GM13977 (cell line): ENCODE measurements at regions not wholly inside any gene's neighbourhood (a gene's known extent, or its start where the extent isn't known, plus 50 kb on each side); places are given as distances from the start of the nearest gene placed in this dataset.

Experiments used
- DNase-seq: peaks from one replicate; pipeline ENCODE4 v3.0.0; 2012; ENCODE audit warnings: low spot score
- in situ Hi-C: fragments of 300-500 bp; cut with MboI; formaldehyde crosslinking; loops from one replicate; pipeline ENCODE4 v1.12.0; 2022; ENCODE audit warnings: low sequenced_read_pairs, low pct_unique_long_range_greater_than_20kb, mixed read lengths, inconsistent platforms; ENCODE audit not compliant: unreplicated experiment
- TF ChIP-seq, protein P1 (sequence below): IDR thresholded peaks from 2 replicates; pipeline ENCODE4 v1.5.1; 2012; ENCODE audit warnings: mild to moderate bottlenecking, control low read depth; ENCODE audit not compliant: insufficient read depth; ENCODE audit errors: extremely low read depth, missing control alignments

DNA sequence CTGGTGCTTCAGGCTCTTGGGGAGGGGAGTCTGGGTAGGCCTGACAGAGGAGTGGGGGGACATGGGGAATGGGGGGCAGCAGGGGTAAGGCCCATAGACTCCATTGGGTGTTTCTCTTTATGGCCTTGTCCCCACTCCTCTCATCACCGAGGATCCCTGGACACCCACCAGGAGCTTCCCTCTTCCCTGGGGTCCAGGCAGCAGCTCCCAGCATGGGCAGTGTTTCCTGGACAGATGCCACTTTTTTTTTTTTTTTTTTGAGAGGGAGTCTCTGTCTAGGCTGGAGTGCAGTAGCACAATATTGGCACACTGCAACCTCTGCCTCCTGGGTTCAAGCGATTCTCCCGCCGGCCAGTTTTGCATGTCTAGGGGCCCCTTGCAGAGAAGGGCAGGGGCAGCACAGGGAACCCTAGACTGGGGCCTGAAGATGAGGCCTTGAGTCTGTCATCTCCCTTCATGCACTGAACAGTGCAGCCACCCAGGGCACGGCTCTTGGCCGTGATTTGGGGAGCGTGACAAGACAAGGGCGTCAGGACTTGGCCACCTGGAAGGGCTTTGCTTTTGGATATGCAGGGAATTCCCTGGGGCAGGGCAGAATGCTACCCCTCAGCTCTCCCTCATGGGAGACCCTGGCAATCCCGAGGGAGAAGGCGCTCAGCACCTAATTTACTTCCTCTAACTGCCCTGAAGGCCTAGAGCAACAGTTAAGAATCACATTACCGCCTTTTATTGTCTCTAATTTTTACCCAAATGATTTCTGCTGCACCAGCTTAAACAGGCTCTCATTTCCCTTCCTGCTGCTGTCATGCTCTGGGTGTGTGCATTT, 213.9 kb upstream of the ZNF536 start:
- no peak for DNase-seq
- in situ Hi-C loops, result no loop called here
- TF ChIP-seq, protein P1, sequence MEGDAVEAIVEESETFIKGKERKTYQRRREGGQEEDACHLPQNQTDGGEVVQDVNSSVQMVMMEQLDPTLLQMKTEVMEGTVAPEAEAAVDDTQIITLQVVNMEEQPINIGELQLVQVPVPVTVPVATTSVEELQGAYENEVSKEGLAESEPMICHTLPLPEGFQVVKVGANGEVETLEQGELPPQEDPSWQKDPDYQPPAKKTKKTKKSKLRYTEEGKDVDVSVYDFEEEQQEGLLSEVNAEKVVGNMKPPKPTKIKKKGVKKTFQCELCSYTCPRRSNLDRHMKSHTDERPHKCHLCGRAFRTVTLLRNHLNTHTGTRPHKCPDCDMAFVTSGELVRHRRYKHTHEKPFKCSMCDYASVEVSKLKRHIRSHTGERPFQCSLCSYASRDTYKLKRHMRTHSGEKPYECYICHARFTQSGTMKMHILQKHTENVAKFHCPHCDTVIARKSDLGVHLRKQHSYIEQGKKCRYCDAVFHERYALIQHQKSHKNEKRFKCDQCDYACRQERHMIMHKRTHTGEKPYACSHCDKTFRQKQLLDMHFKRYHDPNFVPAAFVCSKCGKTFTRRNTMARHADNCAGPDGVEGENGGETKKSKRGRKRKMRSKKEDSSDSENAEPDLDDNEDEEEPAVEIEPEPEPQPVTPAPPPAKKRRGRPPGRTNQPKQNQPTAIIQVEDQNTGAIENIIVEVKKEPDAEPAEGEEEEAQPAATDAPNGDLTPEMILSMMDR, result no peak

DNA sequence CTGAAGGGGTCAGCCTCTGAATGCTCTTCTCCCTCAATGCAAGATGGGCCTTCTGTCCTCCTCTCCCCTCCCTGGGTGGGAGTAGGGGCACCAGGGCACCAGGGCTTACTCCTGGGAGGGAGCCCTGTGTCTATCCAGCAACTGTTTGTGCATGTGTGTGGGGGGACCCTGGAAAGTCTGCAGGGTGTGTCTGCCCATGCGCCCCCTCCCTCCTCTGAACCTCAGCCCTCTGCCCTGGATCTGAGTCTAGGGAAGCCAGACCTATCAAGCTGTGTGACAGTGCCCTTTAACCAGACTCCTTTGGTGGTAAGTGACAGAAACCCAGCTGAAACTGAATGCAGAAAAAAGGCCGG, 213.3 kb upstream of the ZNF536 start:
- TF ChIP-seq, protein P1, result no peak
- no peak for DNase-seq
- in situ Hi-C loops, result no loop called here

DNA sequence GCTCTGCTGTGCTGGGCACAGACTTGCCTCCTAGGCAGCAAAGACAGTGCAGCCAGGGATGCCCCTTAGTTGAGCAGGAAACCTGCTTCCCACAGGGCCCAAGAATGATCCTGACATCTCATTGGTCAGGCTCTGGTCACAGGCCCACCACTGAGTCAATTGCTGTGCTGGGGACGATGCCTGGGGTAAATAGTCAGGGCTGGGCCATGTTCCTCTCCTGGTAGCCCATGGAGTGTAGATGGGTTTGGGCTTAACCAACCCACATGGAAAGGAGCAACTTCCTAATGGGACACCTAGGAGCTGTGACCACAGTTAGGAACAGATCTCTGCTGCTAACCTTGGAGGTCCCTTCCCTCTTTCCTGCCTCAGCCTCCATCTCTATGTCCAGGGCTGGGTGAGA, 212.5 kb upstream of the ZNF536 start:
- DNase-seq, result no peak
- TF ChIP-seq, protein P1, result no peak
- in situ Hi-C loops, result no loop called here

- DNase-seq, result no peak
- in situ Hi-C loops, result no loop called here
- TF ChIP-seq, protein P1, result no peak
Measured at GRCh38 chr19:30160426-30160825, 211.8 kb upstream of the ZNF536 start.

DNA sequence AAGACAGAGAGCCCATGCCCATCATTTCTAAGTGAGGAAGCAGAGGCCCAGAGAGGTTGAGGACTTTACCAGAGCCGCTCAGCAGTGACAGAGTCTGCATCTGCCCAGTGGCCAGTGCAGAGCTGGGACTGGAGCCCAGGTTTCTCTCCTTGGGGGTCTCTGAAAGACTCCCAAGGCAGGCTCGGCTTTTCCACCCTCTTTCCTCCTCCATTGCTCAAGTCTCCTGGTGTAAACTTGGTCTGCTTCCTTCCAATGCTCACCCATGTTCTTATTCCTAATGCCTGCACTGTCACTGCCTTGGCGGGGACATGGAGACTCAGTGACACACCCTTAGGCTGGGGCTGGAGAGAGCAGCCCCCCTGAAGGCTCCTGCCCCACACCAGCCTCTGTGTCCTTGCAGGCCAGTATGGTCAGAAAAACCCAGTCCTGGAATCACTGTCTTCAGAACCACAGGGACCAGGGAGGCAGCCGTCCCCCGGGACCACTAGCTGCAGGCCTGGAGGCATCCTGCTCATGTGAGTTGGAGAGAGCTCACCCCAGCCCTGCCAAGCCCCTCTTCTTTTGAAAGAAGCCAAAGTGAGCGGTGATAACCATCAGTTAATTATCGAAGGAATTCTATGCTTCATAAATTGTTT, 211.0 kb upstream of the ZNF536 start:
- in situ Hi-C loops, result no loop called here
- TF ChIP-seq, protein P1, result no peak

GRCh38 chr19:30161770-30162169, 210.4 kb upstream of the ZNF536 start:
- DNase-seq, result no peak
- TF ChIP-seq, protein P1, result no peak
- in situ Hi-C loops, result no loop called here

More for the DNA sequence above, 211.0 kb upstream of the ZNF536 start:
- no peak for DNase-seq
